ENCODE measurements at regions not wholly inside any gene's neighbourhood (a gene's known extent, or its start where the extent isn't known, plus 50 kb on each side); places are given as distances from the start of the nearest gene placed in this dataset.

DNA sequence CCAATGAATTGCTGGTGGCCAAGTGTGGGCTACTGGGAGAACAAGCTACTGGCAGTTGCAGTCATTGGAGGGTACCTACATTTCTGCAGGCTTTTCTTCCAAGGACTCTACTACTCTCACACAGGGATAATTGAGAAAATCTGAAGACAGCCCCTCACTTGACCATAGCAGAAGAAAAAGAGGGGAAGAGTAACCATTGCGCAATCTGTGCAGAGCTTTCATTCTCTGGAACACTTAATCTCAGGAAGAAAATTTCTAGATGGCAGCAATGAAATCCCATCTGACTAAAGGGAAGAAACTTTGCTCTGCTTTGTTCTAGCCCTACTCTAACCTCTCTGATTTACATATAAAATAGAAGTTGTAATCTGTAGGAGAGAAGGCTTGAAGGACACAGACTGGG lies 1239.6 kb upstream of the SORCS1 start:
- no peak overlapping the region for H2AK5ac ChIP-seq (ENCODE audit: insufficient read length, low read length)
- H3K27ac ChIP-seq (ENCODE audit: insufficient read length, low read depth, low read length): no peak overlapping the region
- no peaks in the 10 kb centered on the region for H3K23me2 ChIP-seq (ENCODE audit: insufficient read length, low read depth, low read length, poor library complexity, severe bottlenecking)
- H3K23ac ChIP-seq (ENCODE audit: insufficient read length, low read depth, low read length): no peak overlapping the region
- no peak overlapping the region for H2BK5ac ChIP-seq (ENCODE audit: insufficient read length, low read length)
- no peak overlapping the region for H2BK120ac ChIP-seq (ENCODE audit: low read depth, low read length, poor library complexity, severe bottlenecking)
- H3K14ac ChIP-seq (ENCODE audit: insufficient read depth, low read length): no peak overlapping the region
- no peak overlapping the region; a peak in 1 of 7 replicates for H3K27ac Mint-ChIP-seq
- peaks cover 10 to 11% of the 10 kb centered on the region in 2 experiments for H3K4me1 Mint-ChIP-seq
- DNase-seq: no peak
- H3K4me1 ChIP-seq (ENCODE audit: insufficient read depth, low read length): no peaks in the 10 kb centered on the region
- TF ChIP-seq, protein P1, sequence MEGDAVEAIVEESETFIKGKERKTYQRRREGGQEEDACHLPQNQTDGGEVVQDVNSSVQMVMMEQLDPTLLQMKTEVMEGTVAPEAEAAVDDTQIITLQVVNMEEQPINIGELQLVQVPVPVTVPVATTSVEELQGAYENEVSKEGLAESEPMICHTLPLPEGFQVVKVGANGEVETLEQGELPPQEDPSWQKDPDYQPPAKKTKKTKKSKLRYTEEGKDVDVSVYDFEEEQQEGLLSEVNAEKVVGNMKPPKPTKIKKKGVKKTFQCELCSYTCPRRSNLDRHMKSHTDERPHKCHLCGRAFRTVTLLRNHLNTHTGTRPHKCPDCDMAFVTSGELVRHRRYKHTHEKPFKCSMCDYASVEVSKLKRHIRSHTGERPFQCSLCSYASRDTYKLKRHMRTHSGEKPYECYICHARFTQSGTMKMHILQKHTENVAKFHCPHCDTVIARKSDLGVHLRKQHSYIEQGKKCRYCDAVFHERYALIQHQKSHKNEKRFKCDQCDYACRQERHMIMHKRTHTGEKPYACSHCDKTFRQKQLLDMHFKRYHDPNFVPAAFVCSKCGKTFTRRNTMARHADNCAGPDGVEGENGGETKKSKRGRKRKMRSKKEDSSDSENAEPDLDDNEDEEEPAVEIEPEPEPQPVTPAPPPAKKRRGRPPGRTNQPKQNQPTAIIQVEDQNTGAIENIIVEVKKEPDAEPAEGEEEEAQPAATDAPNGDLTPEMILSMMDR (conservative IDR thresholded peaks at IDR 0.05): no peak
- H3K36me3 Mint-ChIP-seq (ENCODE audit: insufficient read depth in 1 of 3, low read depth in 3 of 3): no peaks in the 10 kb centered on the region
- no peaks in the 10 kb centered on the region for H3K79me2 ChIP-seq (ENCODE audit: insufficient read depth, low read length)
- H3K4me2 ChIP-seq (ENCODE audit: insufficient read depth, insufficient read length, low read length): no peak overlapping the region
- no peak overlapping the region for H2AFZ ChIP-seq (ENCODE audit: low read length)
- WGBS (ENCODE audit: extremely low coverage, insufficient read length, low lambda C conversion rate): no CpG with 5 or more reads among the region's 1 CpG
- H3K27me3 ChIP-seq (ENCODE audit: insufficient read depth, low read length): no peaks in the 10 kb centered on the region; the same call in 1 of the 2 replicates
- H2BK15ac ChIP-seq (ENCODE audit: low read depth, low read length): no peak overlapping the region
- H3K4ac ChIP-seq (ENCODE audit: low read depth, low read length): no peak overlapping the region
- H3K9me3 ChIP-seq (ENCODE audit: control insufficient read depth, low read depth, low read length): no peaks in the 10 kb centered on the region
- no peak overlapping the region for H3K18ac ChIP-seq (ENCODE audit: insufficient read length, low read depth, low read length)
- H4K20me1 ChIP-seq (ENCODE audit: control insufficient read depth, insufficient read depth, insufficient read length): no peaks in the 10 kb centered on the region
- H3K56ac ChIP-seq (ENCODE audit: insufficient read length, low read depth, low read length): no peak overlapping the region
- no peak overlapping the region for H3K4me3 Mint-ChIP-seq
- H3K27me3 Mint-ChIP-seq (ENCODE audit: low read depth): no peaks in the 10 kb centered on the region
- H3T11ph ChIP-seq (ENCODE audit: low read length): no peak overlapping the region
- H2BK20ac ChIP-seq (ENCODE audit: low read depth, low read length, poor library complexity, severe bottlenecking): no peak overlapping the region
- H4K8ac ChIP-seq (replicated peaks; ENCODE audit: insufficient read length, low read depth, low read length): no peak overlapping the region
- H3K9ac ChIP-seq (ENCODE audit: extremely low read depth, insufficient read length, low read length): no peak overlapping the region
- no peak overlapping the region for H2BK12ac ChIP-seq (ENCODE audit: insufficient read length, low read depth, low read length)
- H4K5ac ChIP-seq (ENCODE audit: insufficient read length, low read depth, low read length): no peak overlapping the region
- H3K79me1 ChIP-seq (ENCODE audit: insufficient read depth, low read depth, low read length, poor library complexity, severe bottlenecking): no peaks in the 10 kb centered on the region
- no peak overlapping the region for H4K91ac ChIP-seq (ENCODE audit: insufficient read length, low read depth, low read length)
- no peaks in the 10 kb centered on the region; a peak in 1 of 5 replicates for H3K9me3 Mint-ChIP-seq

Data from H9 (cell line).